ENCODE measurements at regions not wholly inside any gene's neighbourhood (a gene's known extent, or its start where the extent isn't known, plus 50 kb on each side); places are given as distances from the start of the nearest gene placed in this dataset.

- no peak for TF ChIP-seq EZH2phosphoT487 (conservative IDR thresholded peaks at IDR 0.05; ENCODE audit: low read length)
- no peak for TF ChIP-seq CTCF (IDR thresholded peaks at IDR 0.05; ENCODE audit: insufficient read depth, low read length, poor library complexity, severe bottlenecking)
- Histone ChIP-seq H3K9ac (ENCODE audit: low read length) (no peak overlapping the region), H3K36me3 (ENCODE audit: low read length) (no peaks in the 10 kb centered on the region), H3K4me2 (ENCODE audit: low read depth, low read length, poor library complexity, severe bottlenecking) (no peak overlapping the region), H3K9me2 (replicated peaks; ENCODE audit: insufficient read depth, low read length) (peaks cover 3% of the 10 kb centered on the region; the same call in 1 of the 2 replicates), H4K20me1 (ENCODE audit: low read depth, low read length) (no peaks in the 10 kb centered on the region), H3K27ac (ENCODE audit: low read depth, low read length) (no peak overlapping the region), H2AFZ (ENCODE audit: low read depth, low read length, severe bottlenecking) (no peak overlapping the region), H3F3A (ENCODE audit: insufficient read depth) (no peaks in the 10 kb centered on the region), H3K79me2 (ENCODE audit: insufficient read depth, low read length) (no peaks in the 10 kb centered on the region), H3K27me3 (ENCODE audit: low read length) (no peaks in the 10 kb centered on the region), H3K4me3 (ENCODE audit: insufficient read depth, low read length, poor library complexity, severe bottlenecking) (no peak overlapping the region), H3K9me3 (ENCODE audit: insufficient read depth, low read length) (no peaks in the 10 kb centered on the region)
These were observed 119.4 kb upstream of the MIR17HG start for GRCh38 chr13:91228108-91228507.

- Histone ChIP-seq H3K27me3 (ENCODE audit: low read length) (no peaks in the 10 kb centered on the region), H3K9me3 (ENCODE audit: insufficient read depth, low read length) (no peaks in the 10 kb centered on the region), H3K36me3 (ENCODE audit: low read length) (no peaks in the 10 kb centered on the region), H3K9ac (ENCODE audit: low read length) (no peak overlapping the region), H2AFZ (ENCODE audit: low read depth, low read length, severe bottlenecking) (no peak overlapping the region), H3K79me2 (ENCODE audit: insufficient read depth, low read length) (no peaks in the 10 kb centered on the region), H3K4me3 (ENCODE audit: insufficient read depth, low read length, poor library complexity, severe bottlenecking) (no peak overlapping the region), H4K20me1 (ENCODE audit: low read depth, low read length) (no peaks in the 10 kb centered on the region), H3K4me2 (ENCODE audit: low read depth, low read length, poor library complexity, severe bottlenecking) (no peak overlapping the region), H3K27ac (ENCODE audit: low read depth, low read length) (no peak overlapping the region), H3F3A (ENCODE audit: insufficient read depth) (no peaks in the 10 kb centered on the region), H3K9me2 (replicated peaks; ENCODE audit: insufficient read depth, low read length) (no peaks in the 10 kb centered on the region; the same call in 1 of the 2 replicates)
- TF ChIP-seq CTCF (IDR thresholded peaks at IDR 0.05; ENCODE audit: insufficient read depth, low read length, poor library complexity, severe bottlenecking) = no peak
- TF ChIP-seq EZH2phosphoT487 (conservative IDR thresholded peaks at IDR 0.05; ENCODE audit: low read length) = no peak
These were observed 118.5 kb upstream of the MIR17HG start for GRCh38 chr13:91228940-91229339.

- Histone ChIP-seq H3K9ac (ENCODE audit: low read length) (no peak overlapping the region), H2AFZ (ENCODE audit: low read depth, low read length, severe bottlenecking) (no peak overlapping the region), H3F3A (ENCODE audit: insufficient read depth) (no peaks in the 10 kb centered on the region), H3K9me2 (replicated peaks; ENCODE audit: insufficient read depth, low read length) (no peaks in the 10 kb centered on the region; the same call in 1 of the 2 replicates), H3K4me2 (ENCODE audit: low read depth, low read length, poor library complexity, severe bottlenecking) (no peak overlapping the region), H3K27me3 (ENCODE audit: low read length) (no peaks in the 10 kb centered on the region), H3K27ac (ENCODE audit: low read depth, low read length) (no peak overlapping the region), H3K4me3 (ENCODE audit: insufficient read depth, low read length, poor library complexity, severe bottlenecking) (no peak overlapping the region), H3K9me3 (ENCODE audit: insufficient read depth, low read length) (no peaks in the 10 kb centered on the region), H3K79me2 (ENCODE audit: insufficient read depth, low read length) (no peaks in the 10 kb centered on the region), H3K36me3 (ENCODE audit: low read length) (no peaks in the 10 kb centered on the region), H4K20me1 (ENCODE audit: low read depth, low read length) (no peaks in the 10 kb centered on the region)
- TF ChIP-seq CTCF (IDR thresholded peaks at IDR 0.05; ENCODE audit: insufficient read depth, low read length, poor library complexity, severe bottlenecking) (no peak), EZH2phosphoT487 (conservative IDR thresholded peaks at IDR 0.05; ENCODE audit: low read length) (no peak)
These were observed 114.8 kb upstream of the MIR17HG start for GRCh38 chr13:91232716-91233115.
